ENCODE measurements at regions not wholly inside any gene's neighbourhood (a gene's known extent, or its start where the extent isn't known, plus 50 kb on each side); places are given as distances from the start of the nearest gene placed in this dataset.
"Not testable (repeated sequence)": the region's sequence is repeated elsewhere in the genome, so short reads cannot be mapped to it uniquely, and the experiment has no call there.

DNA sequence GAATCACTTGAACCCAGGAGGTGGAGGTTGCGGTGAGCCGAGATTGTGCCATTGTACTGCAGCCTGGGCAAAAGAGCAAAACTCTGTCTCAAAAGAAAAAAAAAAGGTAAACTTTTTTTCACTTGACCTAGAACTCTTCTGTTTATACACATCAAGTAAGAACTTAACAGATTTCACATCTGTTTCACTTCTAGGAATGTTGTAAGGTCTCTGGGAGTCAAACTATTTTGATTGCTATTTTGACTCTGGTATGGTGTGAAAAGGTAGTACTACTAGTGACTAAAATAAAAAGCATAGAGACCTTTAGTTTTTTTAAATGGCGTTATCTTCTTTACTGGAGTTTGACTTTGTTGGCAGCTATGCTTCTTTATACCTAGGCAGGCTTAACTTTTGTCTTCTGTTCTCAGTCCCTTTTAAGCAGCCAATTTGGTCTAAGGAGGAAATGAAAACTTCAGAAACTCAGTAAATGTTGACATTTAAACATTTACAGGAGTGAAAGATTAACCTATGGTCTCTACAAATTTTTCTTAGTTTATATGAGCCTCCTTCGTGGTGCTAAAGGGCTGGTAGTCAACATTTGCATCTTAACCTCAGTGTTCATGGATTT is 84.7 kb downstream of the METTL2B start:
- DNase-seq (ENCODE audit: low read depth); H3K4me3 ChIP-seq (ENCODE audit: low read depth, low read length): not testable (repeated sequence)

DNA sequence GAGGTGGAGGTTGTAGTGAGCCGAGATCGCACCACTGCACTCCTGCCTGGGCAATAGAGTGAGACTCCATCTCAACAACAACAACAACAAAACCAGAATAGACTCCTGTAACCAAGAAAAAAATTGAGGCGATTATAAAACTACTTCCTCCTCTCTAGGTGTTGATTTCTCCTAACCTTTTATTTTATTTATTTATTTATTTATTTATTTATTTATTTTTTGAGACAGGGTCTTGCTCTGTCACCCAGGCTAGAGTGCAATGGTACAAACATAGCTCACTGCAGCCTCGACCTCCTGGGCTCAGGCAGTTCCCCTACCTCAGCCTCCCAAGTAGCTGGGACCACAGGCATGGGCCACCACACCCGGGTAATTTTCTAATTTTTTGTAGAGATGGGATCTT is 86.2 kb downstream of the METTL2B start:
- not testable (repeated sequence) for DNase-seq (ENCODE audit: low read depth); H3K4me3 ChIP-seq (ENCODE audit: low read depth, low read length)

DNA sequence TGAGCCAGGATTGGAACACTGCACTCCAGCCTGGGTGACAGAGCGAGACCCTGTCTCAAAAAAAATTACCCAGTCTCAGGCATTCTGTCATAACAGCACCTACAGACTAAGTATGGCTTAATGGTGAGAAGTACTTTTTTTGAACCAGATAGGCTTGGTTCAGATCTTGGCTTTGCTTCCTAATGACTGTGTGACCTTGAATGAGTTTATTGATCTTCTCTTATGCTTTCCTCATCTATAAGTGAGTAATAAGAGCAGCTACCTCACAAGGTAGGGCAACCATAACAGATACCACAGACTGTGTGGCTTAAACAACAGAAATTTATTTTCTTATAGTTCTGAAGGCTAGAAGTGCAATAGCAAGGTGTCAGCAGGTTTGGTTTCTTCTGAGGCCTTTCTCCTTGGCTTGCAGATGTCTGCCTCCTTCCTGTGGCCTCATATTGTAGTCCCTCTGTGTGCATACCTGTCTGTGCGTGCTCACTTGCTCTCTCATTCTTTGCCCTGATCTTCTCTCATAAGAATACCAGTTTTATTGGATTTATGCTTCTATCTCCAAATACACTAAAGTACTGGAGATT is 87.7 kb downstream of the METTL2B start:
- DNase-seq (ENCODE audit: low read depth); H3K4me3 ChIP-seq (ENCODE audit: low read depth, low read length): not testable (repeated sequence)

DNA sequence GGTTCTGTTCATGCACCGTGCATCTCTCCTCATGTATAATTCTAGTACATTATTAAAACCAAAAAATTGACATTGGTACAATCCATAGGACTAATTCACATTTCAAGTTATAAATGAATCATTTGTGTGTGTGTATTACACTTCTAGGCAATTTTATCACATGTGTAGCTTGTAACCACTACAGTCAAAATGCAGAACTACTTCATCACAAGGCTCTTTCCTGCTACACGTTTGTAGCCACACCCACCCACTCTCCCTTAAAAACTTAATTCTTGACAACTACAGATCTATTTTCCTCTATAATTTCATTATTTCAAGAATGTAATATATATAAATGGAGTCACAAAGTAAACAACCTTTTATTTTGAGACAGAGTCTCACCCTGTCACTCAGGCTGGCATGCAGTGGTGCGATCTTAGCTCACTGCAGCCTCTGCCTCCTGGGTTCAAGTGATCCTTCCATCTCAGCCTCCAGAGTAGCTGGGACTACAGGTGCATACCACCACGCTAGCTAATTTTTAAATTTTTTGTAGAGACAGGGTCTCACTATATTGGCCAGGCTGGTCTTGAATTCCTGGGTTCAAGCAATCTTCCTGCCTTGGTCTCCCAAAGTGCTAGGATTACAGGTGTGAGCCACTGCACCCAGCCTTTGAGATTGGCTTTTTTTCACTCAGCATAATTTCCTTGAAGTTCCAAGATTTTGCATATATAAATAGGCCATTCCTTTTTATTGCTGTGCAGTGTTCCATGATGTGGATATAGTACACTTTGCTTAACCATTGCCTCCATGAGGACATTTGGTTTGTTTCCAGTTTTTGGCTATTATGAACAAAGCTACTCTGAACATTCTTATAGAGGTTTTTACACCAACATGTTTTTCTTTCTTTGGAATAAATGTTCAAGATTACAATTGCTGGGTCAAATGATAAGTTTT is 88.7 kb downstream of the METTL2B start:
- H3K4me3 ChIP-seq (ENCODE audit: low read depth, low read length); DNase-seq (ENCODE audit: low read depth): not testable (repeated sequence)

DNA sequence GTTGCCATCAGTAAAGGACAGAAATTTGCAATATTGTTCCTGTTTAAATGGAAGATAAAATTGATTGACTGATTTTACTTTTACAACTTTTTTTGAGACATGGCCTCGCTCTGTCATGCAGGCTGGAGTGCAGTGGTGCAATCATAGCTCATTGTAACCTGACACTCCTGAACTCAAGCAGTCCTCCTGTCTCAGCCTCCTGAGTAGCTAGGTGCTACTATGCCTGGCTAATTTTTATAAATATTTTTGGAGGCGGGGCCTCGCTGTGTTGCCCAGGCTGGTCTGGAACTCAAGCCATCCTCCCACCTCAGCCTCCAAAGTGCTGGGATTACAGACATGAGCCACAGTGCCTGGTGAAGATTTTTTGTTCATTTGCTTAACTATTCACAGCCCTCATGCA is 96.8 kb upstream of the GARIN1A start:
- H3K4me3 ChIP-seq (ENCODE audit: low read depth, low read length); DNase-seq (ENCODE audit: low read depth): not testable (repeated sequence)

DNA sequence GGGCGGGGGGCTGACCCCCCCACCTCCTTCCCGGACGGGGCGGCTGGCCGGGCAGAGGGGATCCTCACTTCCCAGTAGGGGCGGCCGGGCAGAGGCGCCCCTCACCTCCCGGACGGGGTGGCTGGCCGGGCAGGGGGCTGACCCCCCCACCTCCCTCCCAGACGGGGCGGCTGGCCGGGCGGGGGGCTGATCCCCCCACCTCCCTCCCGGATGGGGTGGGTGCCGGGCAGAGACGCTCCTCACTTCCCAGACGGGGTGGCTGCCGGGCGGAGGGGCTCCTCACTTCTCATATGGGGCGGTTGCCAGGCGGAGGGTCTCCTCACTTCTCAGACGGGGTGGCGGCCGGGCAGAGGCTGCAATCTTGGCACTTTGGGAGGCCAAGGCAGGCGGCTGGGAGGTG is 95.1 kb upstream of the GARIN1A start:
- not testable (repeated sequence) for H3K4me3 ChIP-seq (ENCODE audit: low read depth, low read length); DNase-seq (ENCODE audit: low read depth)

DNA sequence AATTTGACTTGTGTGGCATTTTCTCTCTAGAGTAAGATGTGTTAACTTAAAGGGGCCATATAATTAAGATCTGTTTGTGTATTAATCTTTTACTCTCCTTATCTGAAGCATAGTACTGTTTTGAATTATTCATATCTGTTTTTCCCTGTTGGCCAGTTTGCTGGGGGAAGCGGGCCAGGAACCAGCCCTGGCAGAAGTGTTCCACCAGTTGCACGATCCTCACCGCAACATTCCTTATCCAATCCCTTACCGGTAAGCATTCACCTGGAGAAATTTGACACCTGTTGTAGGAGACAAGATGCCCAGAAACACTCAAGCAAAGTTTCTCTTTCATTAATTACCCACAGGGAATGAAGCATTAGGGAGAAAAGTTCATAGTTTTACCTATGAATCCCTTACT is 92.2 kb upstream of the GARIN1A start:
- not testable (repeated sequence) for H3K4me3 ChIP-seq (ENCODE audit: low read depth, low read length); DNase-seq (ENCODE audit: low read depth)

DNA sequence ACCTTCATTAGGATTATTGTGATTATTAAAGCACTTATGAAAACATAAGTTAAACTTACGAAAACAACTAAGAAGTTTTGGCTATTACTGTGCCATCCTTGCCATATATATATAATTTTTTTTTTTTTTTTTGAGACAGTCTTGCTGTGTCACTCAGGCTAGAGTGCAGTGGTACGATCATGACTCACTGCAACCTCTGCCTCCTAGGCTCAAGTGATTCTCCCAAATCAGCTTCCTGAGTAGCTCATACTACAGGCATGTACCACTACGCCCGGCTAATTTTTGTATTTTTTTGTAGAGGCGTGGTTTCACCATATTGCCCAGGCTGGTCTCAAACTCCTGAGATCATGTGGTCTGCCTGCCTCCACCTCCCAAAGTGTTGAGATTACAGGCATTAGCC is 91.0 kb upstream of the GARIN1A start:
- not testable (repeated sequence) for H3K4me3 ChIP-seq (ENCODE audit: low read depth, low read length); DNase-seq (ENCODE audit: low read depth)

DNA sequence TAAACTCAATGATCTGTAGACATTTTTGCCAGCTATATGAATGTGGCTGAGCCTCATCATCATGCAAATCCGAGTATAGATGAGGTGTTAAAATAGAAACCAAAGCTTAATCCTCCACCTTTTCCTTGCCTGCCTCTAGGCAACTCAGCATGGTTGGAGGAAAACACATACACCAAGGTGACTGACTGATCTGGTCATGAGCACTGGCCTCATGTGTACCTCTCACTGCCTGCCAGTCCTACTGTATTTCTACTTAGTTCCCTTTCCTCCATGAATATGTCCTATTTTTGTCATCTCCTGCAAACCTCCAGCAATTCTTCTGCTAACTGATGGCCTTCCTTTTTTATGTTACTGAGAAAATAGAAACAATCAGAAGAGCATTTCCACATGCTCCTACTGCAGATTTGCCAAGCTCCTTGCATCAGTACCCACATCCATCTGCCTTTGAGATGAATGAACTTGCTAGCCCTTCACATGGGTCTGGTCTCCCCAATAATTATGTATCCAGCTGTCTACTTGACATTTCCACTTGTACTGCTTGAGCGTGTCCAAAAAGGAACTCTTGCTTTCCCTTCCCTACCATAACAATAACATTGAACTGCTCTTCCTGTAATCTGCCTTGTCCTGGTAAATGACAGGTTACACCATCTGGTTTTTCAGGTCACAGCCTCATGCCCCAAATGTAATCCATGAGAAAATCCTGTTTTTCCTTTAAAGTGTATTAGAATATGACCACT is 90.1 kb upstream of the GARIN1A start:
- not testable (repeated sequence) for H3K4me3 ChIP-seq (ENCODE audit: low read depth, low read length); DNase-seq (ENCODE audit: low read depth)

DNA sequence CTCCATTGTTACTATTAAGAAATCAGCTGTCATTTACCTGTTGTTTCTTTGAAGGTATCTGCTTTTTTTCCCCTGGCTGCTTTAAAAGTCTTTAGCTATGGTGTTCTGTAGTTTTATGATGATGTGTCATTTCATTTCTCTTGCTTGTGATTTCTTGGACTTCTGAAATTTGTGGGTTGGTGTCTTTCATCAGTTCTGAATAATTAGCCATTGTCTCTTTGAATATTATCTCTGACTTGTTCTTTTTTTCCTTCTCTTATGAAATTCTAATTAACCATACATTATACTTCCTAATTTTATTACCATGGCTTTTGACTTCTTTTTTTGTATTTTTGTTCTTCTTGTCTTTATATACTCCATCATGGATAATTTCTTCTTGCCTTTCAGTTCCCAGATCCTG is 85.4 kb upstream of the GARIN1A start:
- DNase-seq (ENCODE audit: low read depth); H3K4me3 ChIP-seq (ENCODE audit: low read depth, low read length): not testable (repeated sequence)

DNA sequence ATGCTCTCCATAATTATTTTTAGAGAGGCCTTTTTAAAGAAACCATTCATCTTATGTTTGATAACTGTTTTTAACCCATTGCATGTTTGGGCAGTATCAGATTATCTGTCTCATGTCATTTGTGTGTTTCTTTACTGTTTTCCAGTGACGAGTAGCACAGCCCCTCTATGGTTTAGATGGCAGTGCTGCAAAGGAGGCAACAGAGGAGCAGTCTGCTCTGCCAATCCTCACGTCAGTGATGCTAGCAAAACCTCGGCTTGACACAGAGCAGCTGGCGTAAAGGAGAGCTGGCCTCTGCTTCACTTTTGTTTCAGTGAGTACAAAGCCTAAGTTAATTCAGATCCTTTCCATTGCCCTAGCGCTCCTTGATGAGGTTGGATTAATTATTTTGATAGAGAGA is 80.4 kb upstream of the GARIN1A start:
- H3K4me3 ChIP-seq (ENCODE audit: low read depth, low read length) = no peak overlapping the region
- TF ChIP-seq, protein P1, sequence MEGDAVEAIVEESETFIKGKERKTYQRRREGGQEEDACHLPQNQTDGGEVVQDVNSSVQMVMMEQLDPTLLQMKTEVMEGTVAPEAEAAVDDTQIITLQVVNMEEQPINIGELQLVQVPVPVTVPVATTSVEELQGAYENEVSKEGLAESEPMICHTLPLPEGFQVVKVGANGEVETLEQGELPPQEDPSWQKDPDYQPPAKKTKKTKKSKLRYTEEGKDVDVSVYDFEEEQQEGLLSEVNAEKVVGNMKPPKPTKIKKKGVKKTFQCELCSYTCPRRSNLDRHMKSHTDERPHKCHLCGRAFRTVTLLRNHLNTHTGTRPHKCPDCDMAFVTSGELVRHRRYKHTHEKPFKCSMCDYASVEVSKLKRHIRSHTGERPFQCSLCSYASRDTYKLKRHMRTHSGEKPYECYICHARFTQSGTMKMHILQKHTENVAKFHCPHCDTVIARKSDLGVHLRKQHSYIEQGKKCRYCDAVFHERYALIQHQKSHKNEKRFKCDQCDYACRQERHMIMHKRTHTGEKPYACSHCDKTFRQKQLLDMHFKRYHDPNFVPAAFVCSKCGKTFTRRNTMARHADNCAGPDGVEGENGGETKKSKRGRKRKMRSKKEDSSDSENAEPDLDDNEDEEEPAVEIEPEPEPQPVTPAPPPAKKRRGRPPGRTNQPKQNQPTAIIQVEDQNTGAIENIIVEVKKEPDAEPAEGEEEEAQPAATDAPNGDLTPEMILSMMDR (IDR thresholded peaks at IDR 0.05; ENCODE audit: low read depth, low read length, missing control alignments) = no peak
- no peak for DNase-seq (ENCODE audit: low read depth)

DNA sequence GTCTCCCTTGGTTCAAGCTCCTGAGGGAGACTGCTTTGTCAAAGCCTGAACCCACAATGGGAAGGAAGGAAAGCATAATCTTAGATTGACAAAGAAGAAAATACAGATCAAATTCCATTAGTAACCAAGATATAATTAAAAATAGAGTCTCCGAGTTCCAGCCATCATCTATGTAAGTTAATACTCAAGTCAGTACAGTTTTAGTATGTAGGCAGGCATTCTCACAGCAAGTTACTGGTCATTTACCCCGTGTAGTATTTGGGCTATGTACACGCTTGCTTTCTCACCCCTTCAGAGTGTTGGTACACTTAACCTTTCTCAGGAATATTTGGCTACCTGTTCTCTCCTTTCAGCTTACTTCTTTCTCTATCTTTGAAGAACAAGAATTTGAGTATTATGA is 79.9 kb upstream of the GARIN1A start:
- not testable (repeated sequence) for H3K4me3 ChIP-seq (ENCODE audit: low read depth, low read length); DNase-seq (ENCODE audit: low read depth)

DNA sequence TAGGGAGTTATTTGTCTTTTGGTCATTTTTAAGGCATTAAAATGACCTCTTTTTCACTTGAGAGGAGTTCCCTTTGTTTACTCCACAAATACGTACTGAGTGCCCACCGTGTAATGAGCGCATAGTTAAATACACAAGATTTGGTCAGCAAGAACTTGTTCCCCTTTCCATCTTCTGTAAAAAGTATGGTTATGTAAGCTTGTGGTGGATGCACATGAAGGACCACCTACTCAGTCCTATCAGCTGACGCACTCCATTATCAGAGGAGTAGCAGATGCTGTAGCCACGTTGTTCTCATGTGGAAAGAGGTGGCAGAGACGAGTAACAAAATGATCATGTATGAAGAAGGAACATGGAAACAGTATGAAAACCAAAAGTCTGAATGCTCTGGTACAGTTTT is 78.0 kb upstream of the GARIN1A start:
- not testable (repeated sequence) for H3K4me3 ChIP-seq (ENCODE audit: low read depth, low read length); DNase-seq (ENCODE audit: low read depth)

DNA sequence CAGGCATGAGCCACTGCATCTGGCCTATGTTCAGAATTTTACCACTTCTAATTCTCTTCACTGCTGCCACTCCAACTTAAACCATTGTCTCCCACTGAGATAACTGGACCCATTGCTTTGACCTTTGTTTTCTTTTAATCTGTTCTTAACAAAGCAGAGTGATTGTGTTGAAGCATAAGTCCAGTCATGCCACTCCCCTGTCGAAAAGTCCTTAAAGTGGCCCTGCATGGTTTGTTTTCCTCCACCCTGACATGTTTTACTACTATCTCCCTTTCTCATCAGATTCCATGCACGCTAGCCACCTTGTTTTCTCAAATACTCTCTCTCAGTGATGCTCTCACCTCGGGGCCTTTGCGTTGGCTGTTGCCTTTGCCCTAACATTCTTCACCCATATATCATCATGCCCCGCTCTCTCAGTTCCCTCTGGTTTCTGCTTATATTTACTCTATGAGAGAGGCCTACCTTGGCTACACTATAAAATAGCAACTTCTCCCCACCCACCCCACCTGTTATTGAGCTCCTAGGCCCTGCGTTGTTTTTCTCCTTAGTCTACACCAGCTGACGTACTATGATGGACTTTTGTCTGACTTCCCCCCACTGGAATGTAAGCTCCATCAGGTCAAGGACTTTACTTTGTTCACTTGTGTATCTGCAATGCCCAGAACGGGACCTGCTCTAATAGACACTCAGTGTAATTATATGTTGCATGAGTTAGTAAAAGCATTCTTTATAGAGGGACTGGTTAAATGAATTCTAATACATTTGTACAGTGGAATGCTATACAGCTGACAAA is 75.6 kb upstream of the GARIN1A start:
- H3K4me3 ChIP-seq (ENCODE audit: low read depth, low read length); DNase-seq (ENCODE audit: low read depth): not testable (repeated sequence)

DNA sequence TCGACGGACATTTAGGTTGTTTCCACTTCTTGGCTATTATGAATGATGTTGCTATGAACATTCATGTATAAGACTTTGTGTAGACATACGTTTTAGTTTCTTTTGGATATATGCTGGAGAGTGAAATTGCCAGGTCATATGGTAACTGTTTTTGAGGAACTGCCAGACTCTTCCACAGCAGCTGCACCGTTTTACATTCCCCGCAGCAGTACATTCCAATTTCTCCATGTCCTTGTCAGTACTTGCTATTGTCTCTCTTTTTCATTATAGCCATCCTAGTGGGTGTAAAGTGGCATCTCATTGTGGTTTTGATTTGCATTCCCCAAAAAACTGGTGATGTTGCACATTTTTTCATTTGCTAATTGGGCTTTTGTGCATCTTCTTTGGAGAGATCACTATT is 73.1 kb upstream of the GARIN1A start:
- H3K4me3 ChIP-seq (ENCODE audit: low read depth, low read length); DNase-seq (ENCODE audit: low read depth): not testable (repeated sequence)

All from GM12864 (cell line).